ENCODE measurements at regions not wholly inside any gene's neighbourhood (a gene's known extent, or its start where the extent isn't known, plus 50 kb on each side); places are given as distances from the start of the nearest gene placed in this dataset.

- no peak for DNase-seq
Measured at GRCh38 chr12:68560851-68561422, 49.8 kb upstream of the RAP1B start.
